ENCODE measurements at regions not wholly inside any gene's neighbourhood (a gene's known extent, or its start where the extent isn't known, plus 50 kb on each side); places are given as distances from the start of the nearest gene placed in this dataset.

DNA sequence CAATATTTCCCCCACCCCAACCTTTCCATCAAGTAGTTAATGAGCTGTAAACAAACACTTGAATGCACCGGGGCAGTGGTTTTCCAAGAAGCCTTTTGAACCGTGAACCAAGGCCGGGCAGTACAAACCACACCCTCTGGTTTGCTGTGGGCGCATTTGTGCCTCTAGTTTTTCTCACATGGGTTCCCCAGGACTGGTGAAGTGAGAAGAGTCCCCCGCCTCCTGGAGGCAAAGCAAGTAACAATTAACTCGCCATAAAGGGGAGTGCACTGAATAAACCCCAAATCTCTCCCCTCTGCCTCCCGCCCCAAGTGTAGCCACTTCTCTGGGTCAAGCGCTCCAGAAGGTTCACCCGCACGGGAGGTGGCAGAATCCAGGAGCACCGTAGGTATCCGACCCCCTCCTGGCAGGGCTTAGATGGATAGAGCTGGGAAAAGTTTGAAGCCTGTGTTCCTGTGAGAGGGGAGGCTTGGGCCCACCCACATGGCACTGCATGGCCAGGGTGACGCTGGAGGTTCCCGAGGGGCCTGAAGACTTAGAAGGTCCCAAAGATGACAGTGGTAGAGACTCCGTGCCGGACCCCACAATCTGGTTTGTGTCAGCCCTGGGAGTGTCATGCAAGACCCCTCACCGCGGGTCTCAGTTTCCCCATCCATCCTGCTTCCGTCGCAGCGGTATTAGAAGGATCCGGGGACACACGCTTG lies 182.2 kb downstream of the SMAD2 start:
- H3K4me1 ChIP-seq (ENCODE audit: control insufficient read depth, insufficient read depth, low read length), result peaks cover 14% of the 10 kb centered on the region
- DNase-seq (ENCODE audit: low read depth in 4 of 6, low spot score in 6 of 6), result no peak
- no peaks in the 10 kb centered on the region for H3K36me3 ChIP-seq (ENCODE audit: control insufficient read depth, insufficient read depth, low read length)
- H3K27ac ChIP-seq (ENCODE audit: low read depth, low read length), result no peak overlapping the region
- no peaks in the 10 kb centered on the region for H3K9me3 ChIP-seq (ENCODE audit: control insufficient read depth, insufficient read depth, low read length)
- peaks cover 10% of the 10 kb centered on the region for H3K27me3 ChIP-seq (ENCODE audit: control insufficient read depth, insufficient read depth, low read length)
- 64% methylated on average over 19 of the region's 23 CpGs for WGBS (ENCODE audit: insufficient coverage)
- no peak overlapping the region for H3K4me3 ChIP-seq (ENCODE audit: low read depth, low read length)

- no peak overlapping the region for H3K4me3 ChIP-seq (ENCODE audit: low read depth, low read length)
- no peak overlapping the region for H3K27ac ChIP-seq (ENCODE audit: low read depth, low read length)
- no peaks in the 10 kb centered on the region for H3K36me3 ChIP-seq (ENCODE audit: control insufficient read depth, insufficient read depth, low read length)
- WGBS (ENCODE audit: insufficient coverage), result 88% methylated on average over 10 of the region's 12 CpGs
- peaks cover 14% of the 10 kb centered on the region for H3K4me1 ChIP-seq (ENCODE audit: control insufficient read depth, insufficient read depth, low read length)
- H3K9me3 ChIP-seq (ENCODE audit: control insufficient read depth, insufficient read depth, low read length), result no peaks in the 10 kb centered on the region
- no peak for DNase-seq (ENCODE audit: low read depth in 4 of 6, low spot score in 6 of 6)
- peaks cover 10% of the 10 kb centered on the region for H3K27me3 ChIP-seq (ENCODE audit: control insufficient read depth, insufficient read depth, low read length)
Observed at GRCh38 chr18:47747260-47747795, 183.1 kb downstream of the SMAD2 start.

DNA sequence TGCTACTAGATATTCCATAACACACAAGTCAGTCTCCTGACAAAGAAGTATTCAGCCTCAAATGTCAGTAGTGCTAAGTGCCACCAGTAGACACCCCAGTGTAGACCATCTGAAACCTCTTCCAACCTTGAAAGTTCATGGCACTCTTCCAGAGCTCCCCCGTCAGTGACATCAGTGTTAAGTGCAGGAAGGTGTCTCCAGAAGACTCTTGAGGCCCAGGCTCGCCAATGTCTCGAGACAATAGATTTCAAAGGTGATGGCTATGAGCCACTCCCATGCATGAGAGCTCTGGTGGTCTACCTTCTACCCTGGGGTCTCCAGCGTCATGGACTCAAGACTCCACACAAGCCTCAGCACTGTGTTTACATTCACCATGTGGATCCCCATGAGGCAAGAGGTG lies 183.8 kb downstream of the SMAD2 start:
- DNase-seq (ENCODE audit: low read depth in 4 of 6, low spot score in 6 of 6), result no peak
- peaks cover 14% of the 10 kb centered on the region for H3K4me1 ChIP-seq (ENCODE audit: control insufficient read depth, insufficient read depth, low read length)
- no peak overlapping the region for H3K4me3 ChIP-seq (ENCODE audit: low read depth, low read length)
- 96% methylated on average over 4 of the region's 4 CpGs for WGBS (ENCODE audit: insufficient coverage)
- no peaks in the 10 kb centered on the region for H3K36me3 ChIP-seq (ENCODE audit: control insufficient read depth, insufficient read depth, low read length)
- no peak overlapping the region for H3K27ac ChIP-seq (ENCODE audit: low read depth, low read length)
- H3K9me3 ChIP-seq (ENCODE audit: control insufficient read depth, insufficient read depth, low read length), result no peaks in the 10 kb centered on the region
- peaks cover 10% of the 10 kb centered on the region for H3K27me3 ChIP-seq (ENCODE audit: control insufficient read depth, insufficient read depth, low read length)

DNA sequence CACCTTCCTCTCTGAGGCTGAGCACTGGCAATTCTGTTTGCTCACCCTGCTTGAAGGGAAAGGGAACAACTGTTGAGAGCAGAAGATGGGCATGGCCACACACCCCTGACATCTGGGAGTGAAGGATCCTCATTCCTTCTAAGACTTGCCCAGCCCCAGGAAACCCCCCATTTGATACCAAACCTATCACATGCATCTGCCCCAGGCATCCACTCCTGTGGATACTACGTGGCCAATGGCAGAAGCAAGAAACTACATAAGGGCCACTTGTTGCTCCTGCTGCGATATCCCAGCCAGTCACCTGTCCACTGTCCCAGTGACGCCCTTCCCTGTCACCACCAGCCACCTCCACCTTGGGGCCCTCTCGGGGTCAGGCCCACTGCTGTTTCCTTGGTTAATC lies 185.2 kb downstream of the SMAD2 start:
- no peak overlapping the region for H3K4me3 ChIP-seq (ENCODE audit: low read depth, low read length)
- no peak overlapping the region for H3K27ac ChIP-seq (ENCODE audit: low read depth, low read length)
- no peaks in the 10 kb centered on the region for H3K36me3 ChIP-seq (ENCODE audit: control insufficient read depth, insufficient read depth, low read length)
- WGBS (ENCODE audit: insufficient coverage), result 88% methylated on average over 3 of the region's 4 CpGs
- DNase-seq (ENCODE audit: low read depth in 4 of 6, low spot score in 6 of 6), result no peak
- peaks cover 14% of the 10 kb centered on the region for H3K4me1 ChIP-seq (ENCODE audit: control insufficient read depth, insufficient read depth, low read length)
- peaks cover 10% of the 10 kb centered on the region for H3K27me3 ChIP-seq (ENCODE audit: control insufficient read depth, insufficient read depth, low read length)
- H3K9me3 ChIP-seq (ENCODE audit: control insufficient read depth, insufficient read depth, low read length), result no peaks in the 10 kb centered on the region

GRCh38 chr18:47737956-47738355 lies 192.5 kb downstream of the SMAD2 start:
- DNase-seq (ENCODE audit: low read depth in 4 of 6, low spot score in 6 of 6), result no peak
- Histone ChIP-seq H3K36me3 (ENCODE audit: control insufficient read depth, insufficient read depth, low read length) (no peaks in the 10 kb centered on the region), H3K4me1 (ENCODE audit: control insufficient read depth, insufficient read depth, low read length) (no peaks in the 10 kb centered on the region), H3K4me3 (ENCODE audit: low read depth, low read length) (no peak overlapping the region), H3K27me3 (ENCODE audit: control insufficient read depth, insufficient read depth, low read length) (peaks cover 5% of the 10 kb centered on the region), H3K9me3 (ENCODE audit: control insufficient read depth, insufficient read depth, low read length) (no peaks in the 10 kb centered on the region), H3K27ac (ENCODE audit: low read depth, low read length) (no peak overlapping the region)
- WGBS (ENCODE audit: insufficient coverage), result 96% methylated on average over 4 of the region's 4 CpGs

DNA sequence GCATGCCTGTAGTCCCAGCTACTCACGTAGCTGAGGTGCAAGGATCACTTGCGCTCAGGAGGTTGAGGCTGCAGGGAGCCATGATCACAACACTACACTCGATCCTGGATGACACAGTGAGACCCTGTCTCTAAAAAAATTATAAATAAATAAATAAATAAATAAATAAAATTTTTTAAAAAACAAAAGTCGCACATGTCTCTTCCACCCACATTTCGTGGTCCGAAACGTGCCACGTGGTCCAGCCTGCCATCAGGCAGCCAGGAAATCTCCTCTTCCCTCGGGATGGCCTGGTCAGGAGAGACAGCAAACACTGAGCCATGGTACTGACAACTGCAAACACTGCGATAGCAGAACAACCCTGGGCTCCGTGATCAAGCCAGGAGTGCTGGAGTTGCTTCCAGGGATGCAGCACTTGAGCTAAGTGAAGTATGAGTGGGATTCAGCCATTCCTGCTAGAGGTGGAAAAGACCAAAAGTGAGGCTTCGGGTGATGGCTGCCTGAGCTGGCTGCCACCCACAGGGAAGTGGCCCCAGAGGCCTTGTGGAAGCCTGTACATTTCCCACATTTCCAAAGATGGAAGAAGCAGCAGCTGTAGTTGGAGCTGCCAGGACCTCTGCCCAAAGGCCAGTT lies 193.1 kb downstream of the SMAD2 start:
- WGBS (ENCODE audit: insufficient coverage), result 96% methylated on average over 9 of the region's 12 CpGs
- peaks cover 5% of the 10 kb centered on the region for H3K27me3 ChIP-seq (ENCODE audit: control insufficient read depth, insufficient read depth, low read length)
- H3K36me3 ChIP-seq (ENCODE audit: control insufficient read depth, insufficient read depth, low read length), result no peaks in the 10 kb centered on the region
- H3K27ac ChIP-seq (ENCODE audit: low read depth, low read length), result no peak overlapping the region
- no peak for DNase-seq (ENCODE audit: low read depth in 4 of 6, low spot score in 6 of 6)
- H3K4me1 ChIP-seq (ENCODE audit: control insufficient read depth, insufficient read depth, low read length), result no peaks in the 10 kb centered on the region
- H3K4me3 ChIP-seq (ENCODE audit: low read depth, low read length), result no peak overlapping the region
- H3K9me3 ChIP-seq (ENCODE audit: control insufficient read depth, insufficient read depth, low read length), result no peaks in the 10 kb centered on the region

DNA sequence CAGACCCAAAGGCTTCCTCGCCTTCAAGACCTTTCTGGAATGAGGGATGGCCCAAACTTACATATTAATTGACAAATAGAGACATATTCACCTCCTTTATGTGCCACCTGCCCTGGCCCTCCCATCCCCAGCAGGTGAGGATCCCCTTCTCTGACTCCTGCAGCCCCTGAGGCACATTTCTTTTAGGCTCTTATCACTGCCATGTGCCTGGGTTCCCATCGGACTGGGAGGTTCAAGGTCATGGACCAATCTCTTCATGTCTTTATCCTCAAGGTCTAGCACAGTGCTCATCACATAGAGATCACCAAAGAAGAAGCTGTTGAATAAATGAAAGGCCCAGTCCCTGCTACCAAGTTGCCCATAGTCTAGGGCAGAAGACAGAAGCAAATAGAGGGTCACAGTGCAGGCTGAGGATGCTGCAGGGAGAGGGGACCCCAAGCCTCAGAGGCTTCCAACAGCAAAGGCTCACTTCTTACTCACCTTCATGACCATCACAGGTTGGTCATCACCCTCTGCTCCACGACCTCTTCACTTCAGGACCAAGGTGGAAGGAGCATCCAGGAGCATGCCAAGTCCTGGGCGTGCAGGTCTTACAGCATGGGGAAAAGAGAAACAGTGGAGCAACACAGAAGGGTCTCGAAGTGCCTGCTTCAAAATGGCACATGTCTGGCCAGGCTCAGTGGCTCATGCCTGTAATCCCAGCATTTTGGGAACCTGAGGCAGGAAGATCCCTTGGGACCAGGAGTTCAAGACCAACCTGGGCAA lies 193.9 kb downstream of the SMAD2 start:
- no peak overlapping the region for H3K4me3 ChIP-seq (ENCODE audit: low read depth, low read length)
- peaks cover 6% of the 10 kb centered on the region for H3K27me3 ChIP-seq (ENCODE audit: control insufficient read depth, insufficient read depth, low read length)
- H3K4me1 ChIP-seq (ENCODE audit: control insufficient read depth, insufficient read depth, low read length), result no peaks in the 10 kb centered on the region
- H3K36me3 ChIP-seq (ENCODE audit: control insufficient read depth, insufficient read depth, low read length), result no peaks in the 10 kb centered on the region
- WGBS (ENCODE audit: insufficient coverage), result 88% methylated on average over 4 of the region's 5 CpGs
- no peak for DNase-seq (ENCODE audit: low read depth in 4 of 6, low spot score in 6 of 6)
- no peaks in the 10 kb centered on the region for H3K9me3 ChIP-seq (ENCODE audit: control insufficient read depth, insufficient read depth, low read length)
- H3K27ac ChIP-seq (ENCODE audit: low read depth, low read length), result no peak overlapping the region

GRCh38 chr18:47735041-47735702 lies 195.3 kb downstream of the SMAD2 start:
- no peaks in the 10 kb centered on the region for H3K36me3 ChIP-seq (ENCODE audit: control insufficient read depth, insufficient read depth, low read length)
- no peaks in the 10 kb centered on the region for H3K9me3 ChIP-seq (ENCODE audit: control insufficient read depth, insufficient read depth, low read length)
- H3K4me1 ChIP-seq (ENCODE audit: control insufficient read depth, insufficient read depth, low read length), result no peaks in the 10 kb centered on the region
- H3K27ac ChIP-seq (ENCODE audit: low read depth, low read length), result no peak overlapping the region
- DNase-seq (ENCODE audit: low read depth in 4 of 6, low spot score in 6 of 6), result peak in 1 of 6 donors; percentile 13
- H3K27me3 ChIP-seq (ENCODE audit: control insufficient read depth, insufficient read depth, low read length), result peaks cover 7% of the 10 kb centered on the region
- no peak overlapping the region for H3K4me3 ChIP-seq (ENCODE audit: low read depth, low read length)
- WGBS (ENCODE audit: insufficient coverage), result 79% methylated on average over 4 of the region's 8 CpGs

GRCh38 chr18:47731276-47731675 lies 199.2 kb downstream of the SMAD2 start:
- H3K27ac ChIP-seq (ENCODE audit: low read depth, low read length), result no peak overlapping the region
- H3K27me3 ChIP-seq (ENCODE audit: control insufficient read depth, insufficient read depth, low read length), result peaks cover 9% of the 10 kb centered on the region
- 86% methylated on average over 4 of the region's 5 CpGs for WGBS (ENCODE audit: insufficient coverage)
- H3K36me3 ChIP-seq (ENCODE audit: control insufficient read depth, insufficient read depth, low read length), result no peaks in the 10 kb centered on the region
- no peak overlapping the region for H3K4me3 ChIP-seq (ENCODE audit: low read depth, low read length)
- peaks cover 4% of the 10 kb centered on the region for H3K4me1 ChIP-seq (ENCODE audit: control insufficient read depth, insufficient read depth, low read length)
- DNase-seq (ENCODE audit: low read depth in 4 of 6, low spot score in 6 of 6), result no peak
- no peaks in the 10 kb centered on the region for H3K9me3 ChIP-seq (ENCODE audit: control insufficient read depth, insufficient read depth, low read length)

All from spinal cord (tissue), 9 donors.